ENCODE measurements at regions not wholly inside any gene's neighbourhood (a gene's known extent, or its start where the extent isn't known, plus 50 kb on each side); places are given as distances from the start of the nearest gene placed in this dataset.

- Histone ChIP-seq H3K4me3 (no peak overlapping the region), H3K4me1 (no peaks in the 10 kb centered on the region), H3K36me3 (no peaks in the 10 kb centered on the region), H3K9me3 (no peaks in the 10 kb centered on the region), H3K27me3 (no peaks in the 10 kb centered on the region), H3K27ac (no peak overlapping the region)
- TF ChIP-seq CTCF (IDR thresholded peaks at IDR 0.05), result no peak
- TF ChIP-seq POLR2A (IDR thresholded peaks at IDR 0.05), result no peak
- DNase-seq, result no peak
- intact Hi-C loops (cut with DNase I), result no loop called here
- WGBS, 2 donors, result 58 to 61% methylated on average over 11 to 13 of the region's 13 CpGs
Measured at GRCh38 chr4:135267148-135267865, 1065.7 kb upstream of the PABPC4L start.

- intact Hi-C loops (cut with DNase I), result no loop called here
- TF ChIP-seq POLR2A (IDR thresholded peaks at IDR 0.05) (no peak), CTCF (IDR thresholded peaks at IDR 0.05) (no peak)
Measured at GRCh38 chr4:135256111-135256510, 1054.5 kb upstream of the PABPC4L start.

GRCh38 chr4:135250040-135250439 lies 1048.5 kb upstream of the PABPC4L start:
- no peak overlapping the region for H3K4me3 ChIP-seq
- no peak for DNase-seq
- no peaks in the 10 kb centered on the region for H3K36me3 ChIP-seq
- WGBS, 2 donors, result 29 to 70% methylated on average over 1 of the region's 1 CpG
- no peaks in the 10 kb centered on the region for H3K4me1 ChIP-seq
- no peaks in the 10 kb centered on the region for H3K9me3 ChIP-seq
- H3K27me3 ChIP-seq, result no peaks in the 10 kb centered on the region
- no peak overlapping the region for H3K27ac ChIP-seq
- intact Hi-C loops (cut with DNase I), result no loop called here
- TF ChIP-seq POLR2A (IDR thresholded peaks at IDR 0.05), result no peak
- TF ChIP-seq CTCF (IDR thresholded peaks at IDR 0.05), result no peak

More at GRCh38 chr4:135256111-135256510, 1054.5 kb upstream of the PABPC4L start:
- Histone ChIP-seq H3K9me3 (no peaks in the 10 kb centered on the region), H3K4me3 (no peak overlapping the region), H3K36me3 (no peaks in the 10 kb centered on the region), H3K27me3 (no peaks in the 10 kb centered on the region), H3K27ac (no peak overlapping the region), H3K4me1 (no peaks in the 10 kb centered on the region)
- no peak for DNase-seq

- WGBS, 2 donors, result 44 to 77% methylated on average over 5 of the region's 5 CpGs
- Histone ChIP-seq H3K36me3 (no peaks in the 10 kb centered on the region), H3K27me3 (no peaks in the 10 kb centered on the region), H3K27ac (no peak overlapping the region), H3K4me3 (no peak overlapping the region), H3K9me3 (no peaks in the 10 kb centered on the region), H3K4me1 (no peaks in the 10 kb centered on the region)
- no peak for TF ChIP-seq POLR2A (IDR thresholded peaks at IDR 0.05)
- TF ChIP-seq CTCF (IDR thresholded peaks at IDR 0.05), result no peak
- DNase-seq, result no peak
- intact Hi-C loops (cut with DNase I), result no loop called here
Measured at GRCh38 chr4:135249024-135249423, 1047.4 kb upstream of the PABPC4L start.

GRCh38 chr4:135244696-135245095 lies 1043.1 kb upstream of the PABPC4L start:
- intact Hi-C loops (cut with DNase I), result no loop called here
- 49 to 55% methylated on average over 2 of the region's 2 CpGs for WGBS, 2 donors

More at GRCh38 chr4:135244696-135245095, 1043.1 kb upstream of the PABPC4L start:
- Histone ChIP-seq H3K27me3 (no peaks in the 10 kb centered on the region), H3K9me3 (no peaks in the 10 kb centered on the region), H3K36me3 (no peaks in the 10 kb centered on the region), H3K27ac (no peak overlapping the region), H3K4me3 (no peak overlapping the region), H3K4me1 (no peaks in the 10 kb centered on the region)
- TF ChIP-seq CTCF (IDR thresholded peaks at IDR 0.05), result no peak
- TF ChIP-seq POLR2A (IDR thresholded peaks at IDR 0.05), result no peak
- DNase-seq, result no peak
